Neural cell (in vitro differentiated cells): ENCODE measurements at regions not wholly inside any gene's neighbourhood (a gene's known extent, or its start where the extent isn't known, plus 50 kb on each side); places are given as distances from the start of the nearest gene placed in this dataset.

Experiments used
- H2AFZ ChIP-seq: fragments of 200-600, 300-800 bp; sonication (generic), shearing (Covaris generic); 2 replicates; pipeline ENCODE4 v1.6.0; 2014; ENCODE audit warnings: low read depth, mild to moderate bottlenecking, antibody characterized with exemption, low read length, moderate library complexity
- H3F3A ChIP-seq: fragments of 200-600 bp; shearing (Covaris generic); 2 replicates; pipeline ENCODE4 v1.6.1; 2016; ENCODE audit warnings: mild to moderate bottlenecking, moderate library complexity, mixed read lengths, antibody characterized with exemption, low read length; ENCODE audit not compliant: insufficient read depth, poor library complexity, severe bottlenecking
- H3K27ac ChIP-seq: fragments of 200-600, 300-800 bp; sonication (generic), shearing (Covaris generic); 2 replicates; pipeline ENCODE4 v1.5.1; 2014; ENCODE audit warnings: mild to moderate bottlenecking, low read length, moderate library complexity
- H3K27me3 ChIP-seq: fragments of 300-800, 200-600 bp; sonication (generic), shearing (Covaris generic); 2 replicates; pipeline ENCODE4 v1.6.0; 2014; ENCODE audit warnings: mild to moderate bottlenecking, low read depth, low read length, moderate library complexity; ENCODE audit not compliant: insufficient read depth
- H3K36me3 ChIP-seq: fragments of 300-800, 200-600 bp; sonication (generic), shearing (Covaris generic); 2 replicates; pipeline ENCODE4 v1.5.1; 2014; ENCODE audit warnings: mild to moderate bottlenecking, antibody characterized with exemption, low read length, moderate library complexity; ENCODE audit not compliant: insufficient read depth
- H3K4me2 ChIP-seq: fragments of 300-800, 200-600 bp; sonication (generic), shearing (Covaris generic); 2 replicates; pipeline ENCODE4 v1.6.0; 2014; ENCODE audit warnings: mild to moderate bottlenecking, low read length
- H3K4me3 ChIP-seq: fragments of 300-800, 200-600 bp; sonication (generic), shearing (Covaris generic); 2 replicates; pipeline ENCODE4 v1.5.1; 2014; ENCODE audit warnings: mild to moderate bottlenecking, low read length, moderate library complexity
- H3K79me2 ChIP-seq: fragments of 200-600 bp; shearing (Covaris generic); replicated peaks from 2 replicates; pipeline ENCODE4 v1.6.0; 2014; ENCODE audit warnings: mild to moderate bottlenecking, low read length, moderate library complexity; ENCODE audit not compliant: insufficient read depth
- H3K9ac ChIP-seq: fragments of 300-800, 200-600 bp; sonication (generic), shearing (Covaris generic); 2 replicates; pipeline ENCODE4 v1.6.1; 2016; ENCODE audit warnings: mild to moderate bottlenecking, low read length, mixed read lengths
- H3K9me2 ChIP-seq: fragments of 200-600 bp; shearing (Covaris generic); 2 replicates; pipeline ENCODE4 v1.6.1; 2016; ENCODE audit warnings: mild to moderate bottlenecking, low read length, mixed read lengths; ENCODE audit not compliant: insufficient read depth
- H3K9me3 ChIP-seq: fragments of 200-600, 300-800 bp; sonication (generic), shearing (Covaris generic); 2 replicates; pipeline ENCODE4 v1.6.1; 2016; ENCODE audit warnings: mild to moderate bottlenecking, mixed run types, low read length, moderate library complexity, mixed read lengths
- H4K20me1 ChIP-seq: fragments of 200-600 bp; shearing (Covaris generic); 2 replicates; pipeline ENCODE4 v1.6.1; 2016; ENCODE audit warnings: mild to moderate bottlenecking, mixed run types; ENCODE audit not compliant: insufficient read depth
- CTCF ChIP-seq: fragments of 450-650 bp; IDR thresholded peaks from 2 replicates; pipeline ENCODE4 v1.5.1; 2014; ENCODE audit warnings: antibody characterized with exemption, mild to moderate bottlenecking, moderate library complexity; ENCODE audit not compliant: poor library complexity, severe bottlenecking
- EP300 ChIP-seq: fragments of 450-650 bp; conservative IDR thresholded peaks from 2 replicates; pipeline ENCODE4 v1.6.1; 2014; ENCODE audit warnings: antibody characterized with exemption, mild to moderate bottlenecking, moderate library complexity; ENCODE audit not compliant: poor library complexity, severe bottlenecking
- EZH2 ChIP-seq: fragments of 200-600, 300-800 bp; shearing (Covaris generic), sonication (generic); IDR thresholded peaks from 2 replicates; pipeline ENCODE4 v1.6.1; 2014; ENCODE audit warnings: antibody characterized with exemption, low read length, borderline replicate concordance, mild to moderate bottlenecking; ENCODE audit not compliant: insufficient read depth, poor library complexity, severe bottlenecking
- MXI1 ChIP-seq: fragments of 450-650 bp; conservative IDR thresholded peaks from 2 replicates; pipeline ENCODE4 v1.6.1; 2014; ENCODE audit warnings: antibody characterized with exemption, mild to moderate bottlenecking; ENCODE audit not compliant: poor library complexity, severe bottlenecking
- POLR2AphosphoS5 ChIP-seq: IDR thresholded peaks from 2 replicates; pipeline ENCODE4 v1.6.1; 2012
- RAD21 ChIP-seq: fragments of 450-650 bp; conservative IDR thresholded peaks from 2 replicates; pipeline ENCODE4 v1.6.1; 2014; ENCODE audit warnings: antibody characterized with exemption, mild to moderate bottlenecking, moderate library complexity
- REST ChIP-seq: IDR thresholded peaks from 2 replicates; pipeline ENCODE4 v1.6.1; 2012; ENCODE audit warnings: borderline replicate concordance
- SMC3 ChIP-seq: fragments of 450-650 bp; conservative IDR thresholded peaks from 2 replicates; pipeline ENCODE4 v1.6.1; 2014; ENCODE audit warnings: antibody characterized with exemption, mild to moderate bottlenecking, moderate library complexity; ENCODE audit not compliant: poor library complexity
- TAF1 ChIP-seq: IDR thresholded peaks from 2 replicates; pipeline ENCODE4 v1.6.1; 2012; ENCODE audit warnings: low read depth

DNA sequence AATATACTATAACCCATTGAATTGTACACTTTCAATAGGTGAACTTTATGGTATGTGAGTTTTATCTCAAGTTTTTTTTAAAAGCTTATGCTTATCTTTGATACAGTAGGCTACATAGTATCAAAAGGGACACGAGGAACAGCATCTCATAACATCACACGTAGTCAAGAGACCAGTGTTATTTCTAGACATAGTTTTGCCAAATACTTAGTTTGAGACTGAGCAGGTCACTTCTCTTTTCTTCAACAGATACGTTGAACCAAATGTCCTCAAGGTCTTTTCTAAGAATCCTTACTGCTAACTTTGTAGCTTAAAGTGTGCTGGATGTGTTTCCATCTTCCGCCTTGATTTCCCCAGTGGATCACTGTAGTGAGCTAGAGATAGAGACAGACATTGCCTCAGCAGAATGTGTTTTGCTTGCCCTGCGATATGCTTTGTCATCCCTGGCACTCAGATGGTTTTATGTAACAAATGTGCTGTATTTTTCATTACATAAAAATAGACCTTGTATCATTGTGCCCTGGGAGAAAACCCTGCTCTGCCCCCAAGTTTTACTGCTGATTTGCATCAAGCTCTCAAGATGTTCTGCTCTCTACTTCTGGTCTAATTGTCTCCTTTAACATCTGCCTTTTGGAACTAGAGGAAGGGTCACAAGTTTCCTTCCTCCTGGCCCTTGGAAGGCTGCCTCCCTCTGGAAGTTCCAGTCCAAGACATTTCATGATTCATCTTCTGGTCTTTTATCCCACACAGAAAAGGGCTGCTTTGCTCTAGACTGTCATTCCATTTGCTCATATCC, 426.4 kb upstream of the RGMA start:
- H3F3A ChIP-seq: no peaks in the 10 kb centered on the region
- H3K27ac ChIP-seq: no peak overlapping the region
- no peak for TF ChIP-seq SMC3
- TF ChIP-seq RAD21: no peak
- no peak for TF ChIP-seq EZH2
- no peak for TF ChIP-seq TAF1
- no peak for TF ChIP-seq POLR2AphosphoS5
- no peak for TF ChIP-seq CTCF
- TF ChIP-seq REST: no peak
- no peak for TF ChIP-seq EP300
- no peak for TF ChIP-seq MXI1

GRCh38 chr15:93506646-93507045, 417.6 kb upstream of the RGMA start:
- no peaks in the 10 kb centered on the region for H3K9me2 ChIP-seq
- H3K36me3 ChIP-seq: no peaks in the 10 kb centered on the region
- no peak overlapping the region for H2AFZ ChIP-seq
- no peaks in the 10 kb centered on the region for H4K20me1 ChIP-seq
- no peaks in the 10 kb centered on the region for H3K9me3 ChIP-seq
- no peak overlapping the region for H3K4me3 ChIP-seq
- no peaks in the 10 kb centered on the region for H3F3A ChIP-seq
- H3K9ac ChIP-seq: no peak overlapping the region
- TF ChIP-seq REST (no peak), RAD21 (no peak), SMC3 (no peak), EZH2 (no peak), CTCF (no peak), EP300 (no peak), MXI1 (no peak), TAF1 (no peak), POLR2AphosphoS5 (no peak)
- H3K79me2 ChIP-seq: no peaks in the 10 kb centered on the region
- H3K27me3 ChIP-seq: no peaks in the 10 kb centered on the region
- H3K27ac ChIP-seq: no peak overlapping the region
- no peak overlapping the region for H3K4me2 ChIP-seq

More for the DNA sequence above, 426.4 kb upstream of the RGMA start:
- Histone ChIP-seq H3K4me2 (no peak overlapping the region), H3K9ac (no peak overlapping the region), H3K27me3 (no peaks in the 10 kb centered on the region), H3K4me3 (no peak overlapping the region), H3K36me3 (no peaks in the 10 kb centered on the region), H3K9me2 (no peaks in the 10 kb centered on the region), H2AFZ (no peak overlapping the region), H3K79me2 (no peaks in the 10 kb centered on the region), H3K9me3 (no peaks in the 10 kb centered on the region), H4K20me1 (no peaks in the 10 kb centered on the region)
